ENCODE measurements at regions not wholly inside any gene's neighbourhood (a gene's known extent, or its start where the extent isn't known, plus 50 kb on each side); places are given as distances from the start of the nearest gene placed in this dataset.

DNA sequence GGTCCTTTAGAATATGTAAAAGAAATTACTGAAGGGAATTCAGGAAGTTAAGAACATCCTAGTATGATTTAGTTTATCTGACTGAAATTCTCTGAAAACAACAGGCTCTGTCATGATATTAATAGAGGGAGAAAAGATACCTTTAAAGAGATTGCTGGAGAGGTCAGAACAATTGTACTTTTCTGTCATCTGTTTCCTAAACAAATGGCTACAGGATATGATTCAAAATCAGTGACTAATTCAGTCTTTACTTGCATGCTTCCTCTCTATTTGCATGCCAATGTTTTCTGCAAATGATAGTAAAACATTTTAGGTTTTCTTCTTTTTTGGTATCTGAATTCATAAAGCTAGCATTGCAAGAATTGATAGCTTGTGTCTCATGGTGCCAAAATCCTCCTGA is 616.7 kb upstream of the PCDH7 start:
- Histone ChIP-seq H3K36me3 (ENCODE audit: insufficient read depth) (no peaks in the 10 kb centered on the region), H3K27me3 (ENCODE audit: insufficient read depth) (no peaks in the 10 kb centered on the region), H3K4me1 (ENCODE audit: insufficient read depth) (peaks cover 4% of the 10 kb centered on the region; the same call in 1 of the 2 replicates), H3K4me2 (no peak overlapping the region), H4K20me1 (replicated peaks; ENCODE audit: insufficient read depth) (no peaks in the 10 kb centered on the region), H3K79me2 (replicated peaks; ENCODE audit: insufficient read depth) (no peaks in the 10 kb centered on the region), H3K4me3 (no peak overlapping the region), H3K9me2 (ENCODE audit: insufficient read depth) (no peaks in the 10 kb centered on the region; the same call in 1 of the 2 replicates), H2AFZ (no peak overlapping the region), H3K27ac (ENCODE audit: low read depth) (no peak overlapping the region), H3F3A (replicated peaks; ENCODE audit: low read depth) (no peaks in the 10 kb centered on the region)
- DNase-seq (ENCODE audit: low spot score) (no peak), ATAC-seq (no peak)
- H3K36me3 Mint-ChIP-seq (ENCODE audit: low read depth) = peaks cover 25% of the 10 kb centered on the region
- H3K4me3 Mint-ChIP-seq = no peak overlapping the region
- H3K9me3 Mint-ChIP-seq = peaks cover 38% of the 10 kb centered on the region
- H3K4me1 Mint-ChIP-seq = peaks cover 13% of the 10 kb centered on the region
- TF ChIP-seq ETS1 (IDR thresholded peaks at IDR 0.05) = no peak
- no peak for TF ChIP-seq REST (IDR thresholded peaks at IDR 0.05; ENCODE audit: unreplicated experiment)
- TF ChIP-seq ZNF114 (CRISPR knock-in tag; IDR thresholded peaks at IDR 0.05) = no peak
- no peak for TF ChIP-seq STAT1 (IDR thresholded peaks at IDR 0.05; ENCODE audit: unreplicated experiment)
- no peak for TF ChIP-seq EZH2 (IDR thresholded peaks at IDR 0.05; ENCODE audit: low read depth, unreplicated experiment)
- no peak for TF ChIP-seq NANOG (IDR thresholded peaks at IDR 0.05; ENCODE audit: borderline replicate concordance)
- TF ChIP-seq ZNF331 (CRISPR knock-in tag; IDR thresholded peaks at IDR 0.05; ENCODE audit: low read depth) = no peak
- no peak for TF ChIP-seq ZNF462 (CRISPR knock-in tag; IDR thresholded peaks at IDR 0.05)
- no peak for TF ChIP-seq EZH2phosphoT487 (IDR thresholded peaks at IDR 0.05; ENCODE audit: unreplicated experiment)
- TF ChIP-seq JUNB (IDR thresholded peaks at IDR 0.05; ENCODE audit: unreplicated experiment) = no peak
- TF ChIP-seq, protein P1, sequence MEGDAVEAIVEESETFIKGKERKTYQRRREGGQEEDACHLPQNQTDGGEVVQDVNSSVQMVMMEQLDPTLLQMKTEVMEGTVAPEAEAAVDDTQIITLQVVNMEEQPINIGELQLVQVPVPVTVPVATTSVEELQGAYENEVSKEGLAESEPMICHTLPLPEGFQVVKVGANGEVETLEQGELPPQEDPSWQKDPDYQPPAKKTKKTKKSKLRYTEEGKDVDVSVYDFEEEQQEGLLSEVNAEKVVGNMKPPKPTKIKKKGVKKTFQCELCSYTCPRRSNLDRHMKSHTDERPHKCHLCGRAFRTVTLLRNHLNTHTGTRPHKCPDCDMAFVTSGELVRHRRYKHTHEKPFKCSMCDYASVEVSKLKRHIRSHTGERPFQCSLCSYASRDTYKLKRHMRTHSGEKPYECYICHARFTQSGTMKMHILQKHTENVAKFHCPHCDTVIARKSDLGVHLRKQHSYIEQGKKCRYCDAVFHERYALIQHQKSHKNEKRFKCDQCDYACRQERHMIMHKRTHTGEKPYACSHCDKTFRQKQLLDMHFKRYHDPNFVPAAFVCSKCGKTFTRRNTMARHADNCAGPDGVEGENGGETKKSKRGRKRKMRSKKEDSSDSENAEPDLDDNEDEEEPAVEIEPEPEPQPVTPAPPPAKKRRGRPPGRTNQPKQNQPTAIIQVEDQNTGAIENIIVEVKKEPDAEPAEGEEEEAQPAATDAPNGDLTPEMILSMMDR (conservative IDR thresholded peaks at IDR 0.05; ENCODE audit: low read depth in 2 of 2) = no peak
- no peak for TF ChIP-seq CREB1 (CRISPR knock-in tag; IDR thresholded peaks at IDR 0.05; ENCODE audit: low read depth)
- TF ChIP-seq POLR2AphosphoS5 (IDR thresholded peaks at IDR 0.05; ENCODE audit: low read depth) = no peak
- no peak overlapping the region for H3K27ac Mint-ChIP-seq
- no peaks in the 10 kb centered on the region for H3K27me3 Mint-ChIP-seq (ENCODE audit: insufficient read depth, low read depth, poor library complexity)
